A204.1 (cell line): ENCODE measurements at regions not wholly inside any gene's neighbourhood (a gene's known extent, or its start where the extent isn't known, plus 50 kb on each side); places are given as distances from the start of the nearest gene placed in this dataset.

Experiments used
- FAIRE-seq: peaks from 2 replicates; lab custom pipeline; 2012; peaks lifted over from hg19 to GRCh38; lab: Jason Lieb, UNC

GRCh38 chr2:136373029-136373428, 255.1 kb upstream of the CXCR4 start:
- no peak for FAIRE-seq

DNA sequence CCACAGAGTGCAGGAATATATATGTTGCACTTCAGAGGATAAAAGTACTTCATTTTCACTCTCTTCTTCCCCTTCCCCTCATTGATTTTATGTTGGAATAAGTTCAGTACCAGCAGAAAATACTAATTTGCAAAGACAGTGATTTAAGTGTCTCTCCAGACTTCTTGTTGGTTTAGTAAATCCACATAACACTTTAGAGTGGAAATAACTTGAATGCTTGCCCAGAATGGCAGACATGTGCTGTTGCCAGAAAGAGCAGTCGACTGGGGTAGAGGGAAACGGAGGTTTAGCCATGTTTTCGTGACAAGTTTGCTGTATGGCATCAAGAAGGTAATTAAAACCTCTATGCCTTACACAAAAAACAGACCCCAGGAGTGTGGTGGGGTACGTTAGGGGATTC, 246.0 kb upstream of the CXCR4 start:
- FAIRE-seq = no peak

DNA sequence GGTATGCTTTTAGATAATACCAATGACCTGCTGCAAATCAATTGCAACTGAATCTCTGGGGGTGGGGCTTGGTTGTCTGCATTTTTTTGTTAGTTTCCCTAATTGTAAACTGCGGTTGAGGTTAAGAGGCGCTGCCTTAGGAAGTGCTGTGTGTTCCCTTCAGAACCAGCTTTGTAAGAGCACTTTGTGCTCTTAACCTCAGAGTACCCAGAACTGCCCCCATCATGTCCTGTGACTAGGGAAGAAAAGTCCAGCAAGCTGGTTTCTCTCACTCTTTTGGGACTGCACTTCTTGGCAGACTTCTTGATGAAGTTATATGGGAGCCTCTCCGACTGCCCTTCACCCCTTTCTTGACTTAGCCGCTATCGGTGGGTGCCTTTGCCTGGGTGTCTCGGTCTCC, 245.5 kb upstream of the CXCR4 start:
- FAIRE-seq = no peak

- no peak for FAIRE-seq
These were observed 244.9 kb upstream of the CXCR4 start for GRCh38 chr2:136362676-136363390.

- FAIRE-seq = no peak
These were observed 243.6 kb upstream of the CXCR4 start for GRCh38 chr2:136361521-136361920.

DNA sequence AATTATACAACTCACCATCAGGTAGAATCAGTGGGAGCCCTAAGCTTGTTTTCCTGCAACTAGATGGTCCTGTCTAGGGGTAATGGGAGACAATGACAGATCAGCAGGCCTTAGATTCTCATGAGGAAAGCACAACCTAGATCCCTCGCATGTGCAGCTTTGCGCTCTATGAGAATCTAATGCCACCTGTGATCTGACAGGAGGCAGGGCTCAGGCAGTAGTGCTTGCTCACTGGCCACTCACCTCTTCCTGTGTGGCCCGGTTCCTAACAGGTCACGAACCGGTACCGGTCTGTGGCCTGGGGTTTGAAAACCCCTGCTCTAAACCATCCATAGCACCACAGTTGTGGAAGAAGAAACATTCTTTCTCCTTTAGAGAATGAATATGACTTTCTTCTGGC, 242.8 kb upstream of the CXCR4 start:
- no peak for FAIRE-seq

DNA sequence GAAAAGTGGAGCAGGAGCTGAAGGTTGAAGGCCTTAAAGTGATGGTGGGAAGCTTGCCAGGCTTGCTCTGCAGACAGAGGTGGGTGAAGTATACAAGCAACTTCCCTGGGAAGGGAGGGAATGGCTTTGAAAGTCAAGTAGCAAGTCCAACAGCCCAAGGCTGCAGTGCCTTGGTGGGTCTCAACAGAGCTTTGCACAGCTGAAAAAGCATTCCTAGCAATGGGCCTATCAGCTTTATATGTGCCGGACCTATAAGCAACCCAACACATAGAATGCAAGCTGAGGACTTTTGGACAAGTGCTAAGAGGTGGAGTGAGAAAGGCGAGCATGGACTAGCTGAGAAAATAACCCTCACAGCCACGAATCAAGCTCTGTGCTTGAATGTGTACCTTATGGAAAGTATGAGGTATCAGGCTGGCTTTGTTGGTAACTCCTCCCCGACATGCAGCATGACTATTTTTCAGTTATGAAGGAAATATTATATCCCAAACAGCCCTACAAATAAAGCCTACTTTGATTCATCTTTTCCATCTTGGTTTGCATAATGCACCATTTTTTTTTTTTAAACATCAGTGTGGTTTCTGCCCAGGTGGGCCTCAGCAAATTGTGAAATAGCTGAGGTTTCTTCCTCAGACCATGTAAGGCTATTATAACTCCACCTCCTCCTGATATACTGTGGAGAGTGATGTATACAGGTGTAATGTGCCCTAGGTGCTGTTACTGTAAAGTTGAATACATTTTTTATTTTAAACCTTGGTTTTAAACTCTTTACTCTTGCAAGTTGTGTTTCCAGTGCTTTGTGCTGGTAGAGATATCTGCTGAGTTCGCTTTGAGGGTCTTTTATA, 241.4 kb upstream of the CXCR4 start:
- no peak for FAIRE-seq

DNA sequence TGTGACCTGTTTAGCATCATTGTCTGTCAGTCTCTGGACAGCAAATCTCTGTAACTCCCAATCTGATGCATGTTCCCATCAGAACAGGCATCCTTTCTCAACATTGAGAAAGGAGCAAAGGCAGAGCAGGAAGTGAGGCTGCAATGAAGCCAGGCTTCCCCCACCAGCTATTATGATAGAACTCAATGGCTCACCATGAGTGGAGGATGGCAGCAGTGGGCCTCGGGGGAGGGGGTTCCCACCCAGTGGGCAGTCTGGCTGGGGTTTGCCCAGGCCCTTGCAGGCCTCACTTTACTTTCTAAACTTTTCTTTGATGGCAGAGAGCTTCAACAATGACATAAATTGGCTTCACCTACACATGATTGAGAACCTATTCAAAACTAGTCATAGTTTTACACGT, 240.6 kb upstream of the CXCR4 start:
- no peak for FAIRE-seq

DNA sequence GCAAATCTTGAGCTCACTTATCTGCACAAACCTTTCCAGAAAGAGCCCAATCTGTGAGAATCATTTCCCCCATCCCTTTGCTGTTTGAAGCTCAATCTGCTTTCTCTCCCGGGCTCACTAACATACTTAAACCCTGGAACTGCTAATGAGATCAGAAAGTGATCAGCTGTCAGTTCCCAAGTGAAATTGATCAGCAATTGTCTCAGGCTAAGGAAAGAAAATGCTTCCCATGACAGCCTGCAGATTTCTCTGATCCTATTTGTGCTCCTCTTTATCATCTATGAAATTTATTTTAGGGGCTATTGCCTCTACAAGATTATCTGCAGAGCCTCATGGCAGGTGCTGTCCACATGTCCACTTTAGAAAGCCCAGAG, 239.0 kb upstream of the CXCR4 start:
- FAIRE-seq = no peak

- no peak for FAIRE-seq
These were observed 238.4 kb upstream of the CXCR4 start for GRCh38 chr2:136356125-136357006.

GRCh38 chr2:136351684-136352083, 233.7 kb upstream of the CXCR4 start:
- FAIRE-seq = no peak

- no peak for FAIRE-seq
These were observed 230.0 kb upstream of the CXCR4 start for GRCh38 chr2:136347981-136348380.

GRCh38 chr2:136344339-136344738, 226.4 kb upstream of the CXCR4 start:
- FAIRE-seq = no peak

DNA sequence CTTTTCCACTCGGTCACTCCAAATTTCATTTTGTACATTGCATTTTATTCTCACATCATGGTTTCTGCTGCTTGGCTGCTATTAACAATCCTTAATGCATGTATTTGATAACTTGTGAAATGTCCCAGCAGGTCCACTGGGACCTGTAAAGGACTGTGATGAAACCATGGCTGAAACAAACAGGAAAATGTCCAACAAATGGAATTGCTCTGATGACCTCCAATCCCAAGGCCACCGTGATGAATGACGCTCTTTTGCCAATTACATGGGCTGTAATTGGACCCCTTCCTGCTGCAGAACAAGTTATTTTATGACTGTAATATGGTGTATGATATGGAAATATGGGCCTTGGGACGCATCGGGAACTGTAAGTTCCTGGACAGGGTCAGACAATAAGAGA, 224.2 kb upstream of the CXCR4 start:
- no peak for FAIRE-seq

DNA sequence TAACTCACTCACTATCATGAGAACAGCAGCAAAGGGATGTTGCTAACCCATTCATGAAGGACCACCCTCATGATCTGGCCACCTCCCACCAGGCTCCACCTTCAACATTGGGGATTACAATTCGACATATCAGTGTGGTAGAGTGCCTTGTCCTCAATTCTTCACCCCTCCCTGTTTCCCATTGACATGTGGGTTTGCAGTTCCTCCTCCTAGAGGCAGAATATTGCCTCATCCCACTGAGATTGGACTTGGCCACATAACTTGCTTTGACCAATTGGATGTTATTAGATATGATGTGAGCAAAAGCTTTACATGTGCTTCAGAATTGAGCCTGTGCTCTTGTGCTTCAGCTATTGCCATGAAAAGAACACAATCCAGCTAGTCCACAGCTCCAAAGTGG, 217.0 kb upstream of the CXCR4 start:
- no peak for FAIRE-seq

DNA sequence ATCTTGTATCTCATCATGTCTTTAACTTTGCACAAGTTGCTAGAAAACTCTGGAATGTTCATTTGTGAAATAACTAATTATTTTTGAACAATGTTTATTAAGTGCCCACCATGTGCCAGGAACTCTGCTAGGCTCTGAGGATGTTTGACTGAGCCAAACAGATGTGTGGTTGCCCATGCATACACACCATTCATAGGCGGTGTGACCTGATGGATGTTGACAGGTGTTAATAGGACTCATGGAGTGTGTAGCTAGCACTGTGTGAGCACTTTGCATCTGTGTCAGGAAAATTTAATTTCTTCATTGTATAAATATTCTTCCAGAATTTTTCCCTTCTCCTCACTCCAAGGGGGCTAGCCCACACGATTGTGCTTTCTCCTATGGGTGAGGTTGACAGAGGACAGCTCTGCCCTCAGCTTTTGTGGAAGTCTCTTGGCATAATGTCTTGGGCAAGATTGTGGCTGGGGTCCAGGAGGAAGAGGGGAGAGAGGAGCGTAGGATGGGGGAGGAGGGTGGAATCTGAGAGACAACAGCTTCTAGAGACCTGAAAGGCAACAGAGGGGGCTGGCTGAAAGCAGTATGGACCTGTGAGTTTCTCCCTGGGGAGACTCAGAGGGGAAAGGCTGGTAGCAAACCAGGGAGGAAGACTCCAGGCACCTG, 214.6 kb upstream of the CXCR4 start:
- no peak for FAIRE-seq

DNA sequence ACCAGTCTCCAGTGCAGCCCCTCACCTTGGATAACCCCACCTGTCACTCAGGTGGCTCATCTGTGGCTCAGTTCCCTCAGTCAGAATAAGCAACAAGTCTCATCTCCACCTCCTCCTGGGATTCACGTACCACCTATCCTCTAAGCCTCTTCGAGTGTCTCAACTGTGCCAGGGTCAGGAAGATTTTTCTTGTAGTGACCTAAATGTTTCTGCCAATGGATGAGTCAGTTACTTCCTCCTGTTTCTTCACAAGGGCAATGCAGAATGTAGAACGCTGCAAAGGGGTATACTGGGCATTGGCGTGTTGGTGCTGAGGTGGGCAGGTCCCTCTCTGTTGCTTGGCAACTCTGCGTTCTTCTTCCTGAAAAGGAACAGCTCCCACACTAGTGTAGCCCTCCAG, 213.3 kb upstream of the CXCR4 start:
- no peak for FAIRE-seq

GRCh38 chr2:136328207-136328795, 210.4 kb upstream of the CXCR4 start:
- FAIRE-seq = no peak

DNA sequence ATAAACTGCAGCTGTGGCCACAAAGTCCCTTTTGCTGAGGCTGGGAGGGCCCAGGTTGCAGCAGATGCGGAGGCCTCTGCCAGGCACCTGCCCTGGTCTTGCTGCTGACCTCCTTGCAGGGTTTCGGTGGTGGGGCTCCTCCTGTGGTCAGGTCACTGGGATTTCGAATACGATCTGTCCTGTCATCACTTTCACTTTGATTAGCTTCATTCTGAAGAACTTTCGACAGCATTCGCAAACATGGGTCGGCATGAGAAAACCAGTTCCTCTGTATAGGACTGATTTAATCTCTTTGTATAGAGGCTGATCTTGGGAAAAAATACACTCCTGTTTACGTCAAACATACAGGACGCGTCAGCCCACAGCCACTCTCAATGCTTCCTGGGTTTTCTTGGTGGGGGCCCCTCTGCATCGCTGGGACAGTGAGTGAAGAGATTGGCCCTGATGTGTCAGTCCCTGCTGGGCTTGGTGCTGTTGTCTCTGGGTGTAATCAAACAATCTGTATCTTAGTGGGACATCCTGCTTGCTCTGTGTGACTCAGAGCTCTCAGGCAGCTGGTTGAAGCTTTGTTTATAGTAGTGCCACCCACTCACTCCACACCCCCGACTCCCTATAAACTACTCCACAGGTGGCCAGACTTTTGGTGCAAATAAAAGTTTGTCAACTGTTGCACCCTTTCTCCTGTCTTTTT, 209.4 kb upstream of the CXCR4 start:
- FAIRE-seq = no peak

DNA sequence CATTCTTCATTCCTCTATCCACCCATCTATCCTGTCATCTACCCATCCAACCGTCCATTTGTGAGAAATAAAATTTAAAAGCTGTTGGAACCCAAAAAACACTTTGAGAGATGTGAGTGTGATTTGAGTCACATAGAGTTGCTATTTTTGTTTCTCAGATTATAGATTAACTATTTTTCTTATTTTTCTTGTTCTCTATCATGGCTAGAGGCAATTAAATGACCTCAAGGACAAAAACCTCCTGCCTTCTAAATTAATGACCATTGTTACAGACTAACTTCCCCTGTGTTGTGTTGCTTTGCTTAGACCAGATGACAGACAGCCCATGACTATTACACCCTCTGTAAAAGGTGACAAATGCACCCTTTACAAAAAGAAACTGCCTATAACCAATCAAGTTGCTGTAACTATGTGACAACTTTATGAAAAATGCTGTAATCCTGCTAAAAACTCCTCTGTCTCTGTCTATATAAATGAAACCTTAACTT, 207.9 kb upstream of the CXCR4 start:
- no peak for FAIRE-seq

GRCh38 chr2:136324966-136325365, 207.0 kb upstream of the CXCR4 start:
- no peak for FAIRE-seq
